Activated naive CD8-positive, alpha-beta T cell treated with anti-CD3 and anti-CD28 coated beads, Interleukin-2, amount 50 U/mL, for 24 hours (primary cell): ENCODE measurements at regions not wholly inside any gene's neighbourhood (a gene's known extent, or its start where the extent isn't known, plus 50 kb on each side); places are given as distances from the start of the nearest gene placed in this dataset.

Experiments used
- ATAC-seq: fragments of 150-1000 bp; cut with Tn5 transposase; one replicate; pipeline ENCODE4 v1.10.0; 2021
- DNase-seq: peaks from one replicate; pipeline ENCODE4 v3.0.0; 2021
- H3K27ac Mint-ChIP-seq: one replicate; pipeline ENCODE4 v1.8.0; 2021; ENCODE audit warnings: mild to moderate bottlenecking, mixed read lengths
- H3K27me3 Mint-ChIP-seq: one replicate; pipeline ENCODE4 v1.8.0; 2021; ENCODE audit warnings: mixed read lengths
- H3K36me3 Mint-ChIP-seq: one replicate; pipeline ENCODE4 v1.8.0; 2021; ENCODE audit warnings: low read depth, mixed read lengths
- H3K4me1 Mint-ChIP-seq: one replicate; pipeline ENCODE4 v1.8.0; 2021; ENCODE audit warnings: mixed read lengths
- H3K4me3 Mint-ChIP-seq: one replicate; pipeline ENCODE4 v1.8.0; 2021; ENCODE audit warnings: mild to moderate bottlenecking, moderate library complexity, mixed read lengths
- H3K9me3 Mint-ChIP-seq: one replicate; pipeline ENCODE4 v1.8.0; 2021; ENCODE audit warnings: mixed read lengths

DNA sequence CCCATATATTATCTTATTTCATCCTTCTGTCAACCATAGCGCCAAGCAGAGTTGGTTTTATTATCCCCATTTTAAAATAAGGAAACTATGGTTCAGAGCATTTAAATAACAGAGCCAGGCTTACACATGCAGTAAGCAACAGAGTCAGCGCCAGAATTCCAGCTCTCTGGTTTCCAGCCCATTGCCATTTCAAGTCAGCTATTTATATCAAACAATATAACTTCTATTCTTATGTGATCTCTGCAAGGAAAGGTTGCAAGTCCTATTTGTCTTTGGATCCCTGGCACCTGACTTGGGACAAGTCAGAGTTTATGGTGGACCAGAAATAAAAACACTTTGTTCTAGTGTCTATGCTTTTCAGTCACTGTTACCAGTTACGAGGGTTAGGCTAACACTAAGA lies 174.1 kb upstream of the EEA1 start:
- Mint-ChIP-seq H3K27ac (no peak overlapping the region), H3K4me3 (no peak overlapping the region), H3K4me1 (peaks cover 21% of the 10 kb centered on the region), H3K36me3 (no peaks in the 10 kb centered on the region), H3K9me3 (peaks cover 3% of the 10 kb centered on the region), H3K27me3 (peaks cover 1% of the 10 kb centered on the region)
- ATAC-seq (no peak), DNase-seq (no peak)

DNA sequence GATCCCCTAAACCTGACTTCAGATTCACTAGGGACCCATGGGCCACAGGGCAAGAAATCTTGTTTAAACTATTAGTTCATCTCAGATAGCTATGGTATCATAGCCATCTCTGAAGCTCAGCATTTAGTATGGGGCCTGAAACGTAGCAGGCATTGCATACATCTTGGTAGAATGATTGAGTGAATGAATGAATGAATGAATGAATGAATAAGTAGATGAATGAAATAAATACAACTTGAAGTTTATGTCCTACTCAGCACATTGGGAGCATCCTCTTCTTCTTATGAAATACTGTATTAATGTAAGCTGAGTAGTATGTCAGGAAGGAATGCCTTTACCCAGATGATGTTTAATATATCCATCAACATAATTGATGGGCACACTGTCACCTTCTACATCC lies 175.4 kb upstream of the EEA1 start:
- no peak overlapping the region for H3K4me3 Mint-ChIP-seq
- peaks cover 19% of the 10 kb centered on the region for H3K4me1 Mint-ChIP-seq
- no peak for ATAC-seq
- H3K36me3 Mint-ChIP-seq = no peaks in the 10 kb centered on the region
- no peaks in the 10 kb centered on the region for H3K9me3 Mint-ChIP-seq
- H3K27me3 Mint-ChIP-seq = peaks cover 1% of the 10 kb centered on the region
- no peak for DNase-seq
- no peak overlapping the region for H3K27ac Mint-ChIP-seq

DNA sequence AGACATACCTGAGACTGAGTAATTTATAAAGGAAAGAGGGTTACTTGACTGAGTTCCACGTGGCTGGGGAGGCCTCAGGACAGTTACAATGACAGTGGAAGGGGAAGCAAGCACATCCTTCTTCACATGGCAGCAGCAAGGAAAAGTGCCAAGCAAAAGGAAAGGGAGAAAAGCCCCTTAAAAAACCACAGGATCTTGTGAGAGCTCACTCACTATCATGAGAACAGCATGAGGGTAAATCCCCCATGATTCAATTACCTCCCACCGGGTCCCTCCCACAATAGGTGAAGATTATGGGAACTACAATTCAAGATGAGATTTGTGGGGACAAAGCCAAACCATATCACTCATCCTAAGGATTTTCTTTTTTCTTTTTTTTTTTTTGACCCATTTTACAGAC lies 177.8 kb upstream of the EEA1 start:
- no peak for ATAC-seq
- peaks cover 27% of the 10 kb centered on the region for H3K4me1 Mint-ChIP-seq
- H3K4me3 Mint-ChIP-seq = no peak overlapping the region
- no peaks in the 10 kb centered on the region for H3K36me3 Mint-ChIP-seq
- H3K27me3 Mint-ChIP-seq = peaks cover 1% of the 10 kb centered on the region
- no peak for DNase-seq
- H3K9me3 Mint-ChIP-seq = no peaks in the 10 kb centered on the region
- no peak overlapping the region for H3K27ac Mint-ChIP-seq

DNA sequence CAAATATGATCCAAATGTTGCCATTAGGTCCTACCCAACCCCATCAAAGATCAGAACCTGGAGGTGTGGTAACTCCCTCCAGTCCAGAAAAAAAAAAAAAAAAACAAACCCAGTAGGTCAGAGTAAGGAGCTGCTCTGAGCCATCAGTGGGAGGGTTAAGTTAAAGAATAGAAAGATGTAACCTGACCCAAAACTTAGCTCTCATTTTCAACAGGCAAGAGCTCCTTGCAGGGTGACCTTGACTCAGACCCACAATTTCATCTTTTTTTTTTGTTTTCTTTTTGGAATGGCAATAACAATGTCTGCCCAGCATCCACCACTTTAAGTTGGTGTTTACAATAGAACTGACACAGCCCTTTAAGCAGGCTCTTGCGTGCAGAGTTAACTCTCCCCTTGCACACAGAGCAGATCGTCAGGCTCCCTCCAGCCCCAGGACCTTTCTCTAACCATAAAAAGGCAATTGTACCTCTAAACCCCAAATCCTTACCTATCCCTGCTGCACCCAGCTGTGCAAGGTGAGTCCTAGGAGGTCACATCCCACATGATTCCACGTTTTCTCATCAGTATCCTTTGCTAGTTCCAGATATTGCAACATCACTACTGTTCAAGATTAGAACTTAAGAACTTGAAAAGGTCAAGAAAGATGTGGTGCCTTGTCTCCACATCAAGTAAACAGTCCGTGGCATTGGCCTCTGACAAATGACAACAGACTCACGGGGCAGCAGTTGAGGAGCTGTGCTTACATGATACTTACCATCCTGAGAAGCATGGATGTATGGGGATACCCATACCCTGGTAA lies 178.6 kb upstream of the EEA1 start:
- Mint-ChIP-seq H3K27ac (no peak overlapping the region), H3K4me1 (peaks cover 27% of the 10 kb centered on the region)
- no peak for DNase-seq

DNA sequence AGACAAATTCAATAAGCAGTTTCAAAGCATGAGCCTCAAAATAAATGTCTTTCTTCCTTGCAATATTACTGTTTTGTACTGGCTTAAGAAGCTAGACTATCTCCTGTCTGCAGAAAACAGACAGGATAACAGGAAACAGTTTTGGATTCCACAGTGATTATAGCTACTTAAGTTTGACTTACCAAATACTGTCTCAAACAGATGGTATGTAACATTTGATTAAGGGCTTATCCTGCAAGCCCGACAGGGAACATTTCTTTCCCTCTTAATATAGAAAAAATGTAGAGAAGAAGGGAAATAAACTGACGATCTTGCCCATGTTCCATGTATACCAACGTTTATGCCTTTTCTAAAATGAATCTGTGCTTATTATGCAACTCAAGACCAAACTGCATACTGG lies 179.9 kb upstream of the EEA1 start:
- H3K4me1 Mint-ChIP-seq = peaks cover 27% of the 10 kb centered on the region
- no peak for DNase-seq
- no peak overlapping the region for H3K4me3 Mint-ChIP-seq
- no peaks in the 10 kb centered on the region for H3K27me3 Mint-ChIP-seq
- no peaks in the 10 kb centered on the region for H3K9me3 Mint-ChIP-seq
- no peak for ATAC-seq
- H3K27ac Mint-ChIP-seq = no peak overlapping the region
- no peaks in the 10 kb centered on the region for H3K36me3 Mint-ChIP-seq

More for the DNA sequence above, 178.6 kb upstream of the EEA1 start:
- no peak overlapping the region for H3K4me3 Mint-ChIP-seq
- no peaks in the 10 kb centered on the region for H3K9me3 Mint-ChIP-seq
- no peak for ATAC-seq
- H3K36me3 Mint-ChIP-seq = no peaks in the 10 kb centered on the region
- H3K27me3 Mint-ChIP-seq = peaks cover under 1% of the 10 kb centered on the region

DNA sequence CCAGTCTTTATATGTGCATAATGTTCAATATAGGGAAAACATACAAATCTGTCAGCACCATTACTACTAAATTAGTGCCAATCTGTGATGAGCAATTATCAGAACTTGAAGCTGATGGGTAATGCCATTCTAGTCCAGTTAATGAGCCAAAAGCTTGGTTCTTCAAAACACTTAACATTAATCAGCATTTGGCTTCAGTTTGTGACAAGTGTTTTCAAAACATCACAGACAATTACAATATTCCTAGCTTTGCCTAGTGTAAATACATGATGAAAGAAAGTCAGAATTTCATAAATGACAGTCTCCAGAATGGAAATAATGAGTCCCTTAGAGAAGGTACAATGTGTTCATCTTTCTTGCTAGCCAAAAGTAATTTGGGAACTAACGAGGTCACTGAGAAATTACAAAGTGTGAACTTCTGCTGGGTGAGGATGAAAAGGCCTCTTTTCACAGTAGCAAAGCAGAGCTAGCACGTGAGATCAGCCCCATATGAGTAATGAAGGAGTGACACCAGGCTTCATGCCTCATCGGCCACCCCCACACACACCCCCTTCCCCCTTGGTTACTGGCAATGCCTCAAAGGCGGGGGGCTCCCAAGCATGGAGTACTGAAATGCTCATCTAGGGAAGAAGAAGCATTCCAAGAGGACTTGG lies 180.6 kb upstream of the EEA1 start:
- peak; percentile 29 for DNase-seq
- no peaks in the 10 kb centered on the region for H3K36me3 Mint-ChIP-seq
- peaks cover 27% of the 10 kb centered on the region for H3K4me1 Mint-ChIP-seq
- H3K27ac Mint-ChIP-seq = peak overlapping the region; percentile 24
- H3K4me3 Mint-ChIP-seq = no peak overlapping the region
- peak; percentile 90 for ATAC-seq
- H3K27me3 Mint-ChIP-seq = no peaks in the 10 kb centered on the region
- no peaks in the 10 kb centered on the region for H3K9me3 Mint-ChIP-seq

- H3K9me3 Mint-ChIP-seq = no peaks in the 10 kb centered on the region
- no peak for ATAC-seq
- H3K4me3 Mint-ChIP-seq = no peak overlapping the region
Measured at GRCh38 chr12:93111773-93112172, 182.7 kb upstream of the EEA1 start.

GRCh38 chr12:93113317-93114006 lies 184.4 kb upstream of the EEA1 start:
- no peaks in the 10 kb centered on the region for H3K27me3 Mint-ChIP-seq
- ATAC-seq (no peak), DNase-seq (no peak)
- peaks cover 14% of the 10 kb centered on the region for H3K4me1 Mint-ChIP-seq
- no peaks in the 10 kb centered on the region for H3K9me3 Mint-ChIP-seq
- H3K36me3 Mint-ChIP-seq = no peaks in the 10 kb centered on the region
- no peak overlapping the region for H3K27ac Mint-ChIP-seq
- H3K4me3 Mint-ChIP-seq = no peak overlapping the region

More at GRCh38 chr12:93111773-93112172, 182.7 kb upstream of the EEA1 start:
- H3K27me3 Mint-ChIP-seq = no peaks in the 10 kb centered on the region
- H3K36me3 Mint-ChIP-seq = no peaks in the 10 kb centered on the region
- H3K27ac Mint-ChIP-seq = no peak overlapping the region
- no peak for DNase-seq
- peaks cover 26% of the 10 kb centered on the region for H3K4me1 Mint-ChIP-seq

DNA sequence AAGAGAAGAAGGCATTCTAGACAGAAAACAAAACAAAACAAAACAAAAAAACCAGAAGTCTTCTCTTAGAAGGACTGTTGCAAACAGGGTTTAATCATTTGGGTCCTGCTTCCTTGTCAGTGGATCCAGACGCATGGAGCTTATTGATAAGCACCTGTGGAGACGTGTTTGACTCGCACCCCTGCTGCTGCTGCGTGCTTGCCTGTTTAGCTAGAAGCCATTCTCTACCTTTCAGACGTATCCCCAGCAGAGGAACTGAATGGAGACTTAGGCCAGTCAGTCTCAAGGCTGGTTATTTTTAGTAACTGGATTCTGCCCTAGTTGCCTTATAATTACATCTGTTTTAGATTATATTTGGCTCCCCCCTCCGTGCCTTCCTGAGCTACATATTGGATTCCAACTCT lies 186.1 kb upstream of the EEA1 start:
- ATAC-seq (no peak), DNase-seq (no peak)
- Mint-ChIP-seq H3K27ac (no peak overlapping the region), H3K36me3 (no peaks in the 10 kb centered on the region), H3K27me3 (peaks cover 3% of the 10 kb centered on the region), H3K4me1 (peaks cover under 1% of the 10 kb centered on the region), H3K4me3 (no peak overlapping the region), H3K9me3 (no peaks in the 10 kb centered on the region)

- ATAC-seq = no peak
- Mint-ChIP-seq H3K4me1 (no peaks in the 10 kb centered on the region), H3K27me3 (peaks cover 3% of the 10 kb centered on the region), H3K36me3 (no peaks in the 10 kb centered on the region), H3K9me3 (no peaks in the 10 kb centered on the region), H3K4me3 (no peak overlapping the region), H3K27ac (no peak overlapping the region)
- DNase-seq = no peak
Measured at GRCh38 chr12:93115646-93116045, 186.6 kb upstream of the EEA1 start.

- Mint-ChIP-seq H3K27me3 (peaks cover 5% of the 10 kb centered on the region), H3K36me3 (no peaks in the 10 kb centered on the region), H3K27ac (no peak overlapping the region), H3K4me3 (no peak overlapping the region), H3K4me1 (no peaks in the 10 kb centered on the region), H3K9me3 (no peaks in the 10 kb centered on the region)
- DNase-seq (no peak), ATAC-seq (no peak)
Measured at GRCh38 chr12:93116632-93117031, 187.5 kb upstream of the EEA1 start.

- H3K4me3 Mint-ChIP-seq = no peak overlapping the region
- ATAC-seq = no peak
- peaks cover 5% of the 10 kb centered on the region for H3K27me3 Mint-ChIP-seq
- no peak overlapping the region for H3K27ac Mint-ChIP-seq
- H3K36me3 Mint-ChIP-seq = no peaks in the 10 kb centered on the region
- no peaks in the 10 kb centered on the region for H3K4me1 Mint-ChIP-seq
- H3K9me3 Mint-ChIP-seq = no peaks in the 10 kb centered on the region
- no peak for DNase-seq
Measured at GRCh38 chr12:93121729-93122488, 192.8 kb upstream of the EEA1 start.

- H3K4me1 Mint-ChIP-seq = no peaks in the 10 kb centered on the region
- ATAC-seq (no peak), DNase-seq (no peak)
- H3K27me3 Mint-ChIP-seq = peaks cover 5% of the 10 kb centered on the region
- H3K4me3 Mint-ChIP-seq = no peak overlapping the region
- H3K36me3 Mint-ChIP-seq = no peaks in the 10 kb centered on the region
- no peaks in the 10 kb centered on the region for H3K9me3 Mint-ChIP-seq
- H3K27ac Mint-ChIP-seq = no peak overlapping the region
Measured at GRCh38 chr12:93122569-93123091, 193.5 kb upstream of the EEA1 start.

- H3K27me3 Mint-ChIP-seq = peaks cover 2% of the 10 kb centered on the region
- H3K27ac Mint-ChIP-seq = no peak overlapping the region
- H3K9me3 Mint-ChIP-seq = no peaks in the 10 kb centered on the region
- H3K36me3 Mint-ChIP-seq = no peaks in the 10 kb centered on the region
- no peak for ATAC-seq
- DNase-seq = no peak
- H3K4me1 Mint-ChIP-seq = no peaks in the 10 kb centered on the region
- no peak overlapping the region for H3K4me3 Mint-ChIP-seq
Measured at GRCh38 chr12:93125126-93125525, 196.0 kb upstream of the EEA1 start.
